Endothelial cell of umbilical vein (primary cell): ENCODE measurements at regions not wholly inside any gene's neighbourhood (a gene's known extent, or its start where the extent isn't known, plus 50 kb on each side); places are given as distances from the start of the nearest gene placed in this dataset.

Experiments used
- BruUV-seq: library from RNA; stranded (reverse); fragments of 400-500 nt; replicated peaks from 2 replicates; lab custom pipeline; 2021; lab: Mats Ljungman, UMichigan
- CTCF ChIA-PET: fragments of 300-600, 350-600 bp; sonication (Branson Sonifier 250); formaldehyde crosslinking; loops from one replicate; lab custom pipeline; 2021; ENCODE audit warnings: antibody characterized with exemption, inconsistent platforms; lab: Charles Lee
- POLR2A ChIA-PET: fragments of 300-600, 350-600 bp; sonication (Branson Sonifier 250); formaldehyde crosslinking; loops from one replicate; lab custom pipeline; 2021; ENCODE audit warnings: antibody characterized with exemption, inconsistent platforms; lab: Charles Lee
- DNase-seq: peaks from one replicate; pipeline ENCODE4 v3.0.0-alpha.2; 2011; ENCODE audit warnings: low read depth, low spot score
- FAIRE-seq: peaks from 2 replicates; lab custom pipeline; 2011; peaks lifted over from hg19 to GRCh38; lab: Jason Lieb, UNC
- H2AFZ ChIP-seq: 2 replicates; pipeline ENCODE4 v1.6.0; 2012; ENCODE audit warnings: low read depth, low read length, control low read depth, inconsistent platforms
- H3K27ac ChIP-seq: 2 replicates; pipeline ENCODE4 v1.5.1; 2011; ENCODE audit warnings: low read depth, mild to moderate bottlenecking, control low read depth, low read length, moderate library complexity; ENCODE audit not compliant: insufficient read depth
- H3K27me3 ChIP-seq, 2 experiments: 2 replicates each; pipeline versions ENCODE4 v1.6.0 to v1.6.1; 2011; ENCODE audit warnings: low read length in 2 of 2, mixed read lengths in 1 of 2; ENCODE audit not compliant: control insufficient read depth in 2 of 2, insufficient read depth in 2 of 2
- H3K36me3 ChIP-seq, 2 experiments: 2 replicates in 1 of 2; 3 replicates in 1 of 2; pipeline ENCODE4 v1.5.1; 2011; ENCODE audit warnings: low read length in 2 of 2, mild to moderate bottlenecking in 1 of 2, moderate library complexity in 1 of 2; ENCODE audit not compliant: control insufficient read depth in 2 of 2, insufficient read depth in 2 of 2; ENCODE audit errors: extremely low read depth in 1 of 2
- H3K4me1 ChIP-seq: 3 replicates; pipeline ENCODE4 v1.5.1; 2011; ENCODE audit warnings: mild to moderate bottlenecking, low read length; ENCODE audit not compliant: control insufficient read depth, insufficient read depth; ENCODE audit errors: extremely low read depth
- H3K4me2 ChIP-seq: 2 replicates; pipeline ENCODE4 v1.6.1; 2011; ENCODE audit warnings: low read length, control low read depth, mixed read lengths; ENCODE audit not compliant: insufficient read depth
- H3K4me3 ChIP-seq, 3 experiments: fragments of 200-600 bp in 1 of 3; sonication (generic), shearing (Covaris generic) in 1 of 3; replicated peaks in 1 of 3; 2 replicates each; pipeline ENCODE4 v1.5.1; 2011 to 2016; ENCODE audit warnings: control low read depth in 3 of 3, low read length in 3 of 3, mild to moderate bottlenecking in 2 of 3, inconsistent platforms in 1 of 3, low read depth in 1 of 3, moderate library complexity in 1 of 3; ENCODE audit not compliant: insufficient read depth in 1 of 3
- H3K79me2 ChIP-seq: 2 replicates; pipeline ENCODE4 v1.6.0; 2012; ENCODE audit warnings: low read length, inconsistent platforms; ENCODE audit not compliant: control insufficient read depth, insufficient read depth
- H3K9ac ChIP-seq: replicated peaks from 2 replicates; pipeline ENCODE3; 2011; ENCODE audit warnings: low read length, control low read depth; ENCODE audit not compliant: insufficient read depth; ENCODE audit errors: extremely low read depth
- H3K9me1 ChIP-seq: replicated peaks from 3 replicates; pipeline ENCODE4 v1.6.0; 2011; ENCODE audit warnings: mild to moderate bottlenecking, low read length; ENCODE audit not compliant: control insufficient read depth, insufficient read depth; ENCODE audit errors: extremely low read depth
- H3K9me3 ChIP-seq: replicated peaks from 2 replicates; pipeline ENCODE4 v1.5.1; 2012; ENCODE audit warnings: low read length, inconsistent platforms; ENCODE audit not compliant: control insufficient read depth, insufficient read depth
- H4K20me1 ChIP-seq: replicated peaks from 2 replicates; pipeline ENCODE3; 2011; ENCODE audit warnings: mild to moderate bottlenecking, low read length; ENCODE audit not compliant: control insufficient read depth, insufficient read depth; ENCODE audit errors: extremely low read depth
- CTCF ChIP-seq, 2 donors: IDR thresholded peaks; 1 replicate in 1 of 2; 2 replicates in 1 of 2; pipeline ENCODE4 v1.5.1; 2011; ENCODE audit warnings: low read length in 2 of 2, mild to moderate bottlenecking in 2 of 2, moderate library complexity in 2 of 2, control low read depth in 1 of 2, inconsistent platforms in 1 of 2, low read depth in 1 of 2; ENCODE audit not compliant: insufficient read depth in 1 of 2; ENCODE audit errors: extremely low read depth in 1 of 2
- EZH2 ChIP-seq: IDR thresholded peaks from 2 replicates; pipeline ENCODE4 v1.6.1; 2012; ENCODE audit warnings: borderline replicate concordance, low read depth, mild to moderate bottlenecking, moderate library complexity, low read length, inconsistent platforms; ENCODE audit not compliant: severe bottlenecking
- FOS ChIP-seq: IDR thresholded peaks from 2 replicates; pipeline ENCODE4 v1.6.1; 2011; ENCODE audit warnings: mild to moderate bottlenecking, low read length, moderate library complexity, borderline replicate concordance; ENCODE audit not compliant: insufficient read depth
- GATA2 ChIP-seq: IDR thresholded peaks from 2 replicates; pipeline ENCODE4 v1.7.0; 2011; ENCODE audit warnings: low read depth, mild to moderate bottlenecking, moderate library complexity, mixed read lengths, low read length; ENCODE audit not compliant: insufficient read length, insufficient read depth
- JUN ChIP-seq: IDR thresholded peaks from 2 replicates; pipeline ENCODE4 v1.6.1; 2011; ENCODE audit warnings: borderline replicate concordance, low read depth; ENCODE audit not compliant: insufficient read length, insufficient read depth
- MAX ChIP-seq: IDR thresholded peaks from 2 replicates; pipeline ENCODE4 v1.6.1; 2011; ENCODE audit not compliant: insufficient read depth, insufficient read length
- MYC ChIP-seq: IDR thresholded peaks from one replicate; pipeline ENCODE4 v1.6.1; 2011; ENCODE audit warnings: mild to moderate bottlenecking, low read depth, low read length
- POLR2A ChIP-seq: IDR thresholded peaks from 2 replicates; pipeline ENCODE4 v1.6.1; 2012; ENCODE audit warnings: low read depth, mild to moderate bottlenecking, control low read depth, low read length
- POLR2AphosphoS5 ChIP-seq: IDR thresholded peaks from 2 replicates; pipeline ENCODE4 v1.6.1; 2012; ENCODE audit warnings: low read depth, mild to moderate bottlenecking, control low read depth, low read length, moderate library complexity; ENCODE audit not compliant: insufficient read depth
- dilution Hi-C: fragments of 300-500 bp; cut with MboI; formaldehyde crosslinking; loops from one replicate; pipeline ENCODE4 v1.15.0; 2019; ENCODE audit warnings: low sequenced_read_pairs; ENCODE audit not compliant: extremely low pct_ligation_motif_present
- intact Hi-C: fragments of 100-400 bp; cut with micrococcal nuclease; formaldehyde crosslinking; loops from one replicate; pipeline ENCODE4 v1.10.0; 2022

- ChIA-PET CTCF (no interaction called here), POLR2A (no interaction called here)
- Histone ChIP-seq H3K27me3 (no peaks in the 10 kb centered on the region), H2AFZ (no peak overlapping the region), H3K4me1 (no peaks in the 10 kb centered on the region), H4K20me1 (no peaks in the 10 kb centered on the region), H3K36me3 (no peaks in the 10 kb centered on the region), H3K27ac (no peak overlapping the region), H3K9me1 (no peaks in the 10 kb centered on the region), H3K9ac (no peak overlapping the region), H3K4me3 (no peak overlapping the region), H3K79me2 (no peaks in the 10 kb centered on the region), H3K9me3 (peaks cover 2% of the 10 kb centered on the region), H3K4me2 (no peak overlapping the region)
- dilution Hi-C loops: no loop called here
- no TSS peak for BruUV-seq
- TF ChIP-seq CTCF (IDR thresholded peaks at IDR 0.05; ENCODE audit: extremely low read depth in 1 of 2, insufficient read depth in 1 of 2, low read depth in 1 of 2, low read length in 2 of 2) (no peak), EZH2 (no peak), MAX (no peak), JUN (no peak), MYC (no peak), FOS (no peak), GATA2 (no peak), POLR2AphosphoS5 (no peak), POLR2A (no peak)
- intact Hi-C loops: no loop called here
- DNase-seq: no peak
- no peak for FAIRE-seq
Measured at GRCh38 chr3:18868911-18869689, 279.2 kb upstream of the KCNH8 start.
